ENCODE measurements at regions not wholly inside any gene's neighbourhood (a gene's known extent, or its start where the extent isn't known, plus 50 kb on each side); places are given as distances from the start of the nearest gene placed in this dataset.
A peak's percentile ranks its signal among the peaks of the same experiment; 100 is the strongest.

GRCh38 chr16:86406056-86406455 lies 104.3 kb upstream of the FOXF1 start:
- no peak for DNase-seq (ENCODE audit: low read depth)

- no peak for DNase-seq (ENCODE audit: low read depth)
These were observed 101.6 kb upstream of the FOXF1 start for GRCh38 chr16:86408685-86409084.

- DNase-seq (ENCODE audit: low read depth): no peak
These were observed 100.2 kb upstream of the FOXF1 start for GRCh38 chr16:86410081-86410480.

- no peak for DNase-seq (ENCODE audit: low read depth)
These were observed 99.8 kb upstream of the FOXF1 start for GRCh38 chr16:86410529-86410928.

DNA sequence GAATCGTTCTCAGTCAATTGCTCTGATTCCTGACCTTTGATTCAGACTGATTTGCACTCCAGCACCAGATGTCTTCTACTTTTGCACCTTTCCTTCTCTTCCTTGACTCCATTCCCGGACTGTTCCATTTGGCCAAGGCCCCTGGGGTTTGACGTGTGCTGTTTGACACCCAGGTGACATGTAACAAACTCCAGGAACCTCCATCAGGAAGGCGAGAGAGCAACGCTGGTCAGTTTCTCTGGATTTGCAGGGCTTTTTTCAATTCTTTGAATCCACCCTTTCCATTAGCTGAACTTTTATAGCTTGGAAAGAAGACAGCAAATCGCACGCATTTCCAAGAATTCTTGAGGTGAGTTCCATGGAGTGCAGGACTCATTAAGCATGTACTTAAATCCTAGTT lies 98.4 kb upstream of the FOXF1 start:
- DNase-seq (ENCODE audit: low read depth): no peak

DNA sequence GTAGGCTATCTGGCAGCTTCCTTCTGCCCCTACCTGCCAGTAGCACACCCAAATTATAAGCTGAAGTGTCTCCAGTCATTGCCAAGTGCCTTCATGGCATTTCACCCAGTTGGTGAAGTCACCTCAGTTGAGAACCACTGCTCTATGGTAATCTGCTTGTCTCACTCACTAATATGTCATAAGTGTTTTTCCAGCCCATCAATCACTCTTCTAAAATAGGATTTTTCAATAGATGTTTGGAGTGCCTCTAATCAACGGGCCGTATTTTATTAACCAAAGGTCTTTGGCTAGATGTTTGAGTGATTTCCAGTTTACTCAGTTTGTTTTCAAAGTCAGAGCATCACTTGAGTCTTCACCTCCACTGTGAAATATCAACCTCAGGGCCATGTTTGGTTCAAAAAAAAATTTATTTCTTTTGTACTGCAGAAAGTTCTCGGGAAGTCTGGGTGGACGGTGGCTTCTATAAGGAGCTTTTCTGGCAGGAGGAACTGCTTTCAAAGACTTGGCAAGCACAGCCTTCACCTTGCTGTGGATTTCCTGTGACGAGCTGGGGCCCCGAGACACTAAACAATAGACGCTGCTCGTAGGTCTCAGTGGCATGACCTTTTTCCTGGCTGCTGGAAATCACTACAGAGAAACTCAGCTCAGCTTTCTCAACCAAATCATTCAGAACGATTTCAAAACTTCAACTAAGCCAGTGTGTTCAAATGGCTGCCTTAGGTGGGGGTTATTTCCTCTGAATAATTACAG lies 95.2 kb upstream of the FOXF1 start:
- no peak for DNase-seq (ENCODE audit: low read depth)

GRCh38 chr16:86418981-86419380 lies 91.3 kb upstream of the FOXF1 start:
- DNase-seq (ENCODE audit: low read depth): no peak

- no peak for DNase-seq (ENCODE audit: low read depth)
These were observed 90.8 kb upstream of the FOXF1 start for GRCh38 chr16:86419518-86419917.

DNA sequence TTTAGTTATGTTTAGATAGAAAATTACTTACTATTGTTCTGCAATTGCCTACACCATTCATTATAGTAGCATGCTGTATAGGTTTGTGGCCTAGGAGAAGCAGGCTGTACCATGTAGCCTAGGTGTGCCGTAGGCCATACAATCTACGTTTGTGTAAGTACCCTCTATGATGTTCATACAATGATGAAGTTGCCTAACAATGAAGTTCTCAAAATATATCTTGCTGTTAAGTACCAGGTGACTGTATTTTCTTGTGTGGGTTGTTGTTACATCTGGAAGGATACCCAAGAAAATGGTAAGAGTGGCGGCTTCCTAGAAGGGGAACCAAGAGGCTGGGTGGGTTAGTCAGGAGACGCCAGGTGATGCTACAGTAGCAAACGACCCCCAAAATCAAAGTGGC lies 88.3 kb upstream of the FOXF1 start:
- DNase-seq (ENCODE audit: low read depth): no peak

- DNase-seq (ENCODE audit: low read depth): peak; percentile 70
These were observed 85.9 kb upstream of the FOXF1 start for GRCh38 chr16:86424398-86424797.

- DNase-seq (ENCODE audit: low read depth): peak; percentile 20
These were observed 85.3 kb upstream of the FOXF1 start for GRCh38 chr16:86424985-86425384.

DNA sequence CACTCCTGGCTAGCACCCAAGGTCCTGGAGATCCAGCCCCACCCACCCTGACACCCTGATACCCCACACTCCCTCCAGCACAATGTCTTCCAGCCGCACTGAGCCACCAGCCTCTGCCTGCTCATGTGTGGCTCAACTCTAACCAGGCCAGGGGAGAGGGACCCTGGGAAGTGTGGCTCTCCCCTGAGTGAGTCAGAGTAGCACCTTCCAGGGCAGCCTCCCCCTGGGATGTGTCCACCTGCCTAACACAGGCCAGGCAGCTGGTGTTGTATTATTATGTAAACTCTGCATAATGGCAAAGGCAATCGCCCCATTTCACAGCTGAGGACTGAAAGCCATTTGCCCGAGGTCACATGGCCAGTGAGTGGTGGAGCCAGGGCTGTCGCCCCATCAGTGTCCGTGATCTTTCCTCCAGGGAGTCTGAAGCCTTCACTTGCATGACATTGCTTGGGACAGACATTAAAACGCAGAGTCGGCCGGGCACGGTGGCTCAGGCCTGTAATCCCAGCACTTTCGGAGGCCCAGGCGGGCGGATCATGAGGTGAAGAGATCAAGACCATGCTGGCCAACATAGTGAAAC lies 84.2 kb upstream of the FOXF1 start:
- no peak for DNase-seq (ENCODE audit: low read depth)

GRCh38 chr16:86427433-86427851 lies 82.9 kb upstream of the FOXF1 start:
- DNase-seq (ENCODE audit: low read depth): peak; percentile 86

GRCh38 chr16:86428729-86429517 lies 81.4 kb upstream of the FOXF1 start:
- DNase-seq (ENCODE audit: low read depth): peak; percentile 7

- no peak for DNase-seq (ENCODE audit: low read depth)
These were observed 80.7 kb upstream of the FOXF1 start for GRCh38 chr16:86429663-86430062.

DNA sequence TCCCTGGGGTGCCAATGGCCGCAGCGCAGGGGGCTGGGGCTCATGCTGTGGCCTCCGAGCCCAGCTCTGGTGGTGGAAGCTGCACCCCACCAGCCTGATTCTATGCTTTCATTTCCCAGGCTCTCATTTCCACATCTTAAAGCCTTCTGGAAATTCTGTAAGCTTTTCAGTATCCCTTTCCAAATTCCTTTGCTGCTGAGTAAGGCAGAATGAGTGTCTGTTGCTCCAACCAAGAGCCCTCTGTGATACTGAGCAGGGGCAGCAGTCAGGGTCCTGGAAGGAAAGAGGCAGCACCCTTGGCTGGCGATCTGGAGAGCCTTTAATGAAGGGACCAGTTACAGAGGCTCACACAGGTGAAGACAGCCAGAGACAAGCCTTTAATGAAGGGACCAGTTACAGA lies 79.5 kb upstream of the FOXF1 start:
- DNase-seq (ENCODE audit: low read depth): peak; percentile 59

GRCh38 chr16:86431540-86431939 lies 78.8 kb upstream of the FOXF1 start:
- no peak for DNase-seq (ENCODE audit: low read depth)

- no peak for DNase-seq (ENCODE audit: low read depth)
These were observed 78.3 kb upstream of the FOXF1 start for GRCh38 chr16:86432048-86432447.

DNA sequence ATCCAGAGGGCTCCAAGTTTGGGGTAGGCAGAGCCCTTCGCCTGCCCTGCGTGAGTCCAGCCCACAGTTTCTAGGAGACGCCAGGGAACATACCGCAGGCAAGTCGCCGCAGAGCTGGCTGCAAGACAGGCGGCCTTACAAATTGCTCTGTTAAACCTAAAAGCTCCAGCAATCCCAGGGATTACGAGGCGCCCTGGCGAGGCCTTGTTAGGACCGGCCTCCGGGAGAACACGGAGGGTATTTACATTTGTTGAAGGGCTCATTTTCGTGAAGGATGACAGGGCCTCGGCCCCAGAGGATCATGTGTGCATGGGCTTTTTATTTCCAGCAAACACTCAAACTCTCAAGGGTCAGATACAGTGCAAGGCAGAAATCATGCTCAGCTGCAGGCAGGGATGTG lies 77.6 kb upstream of the FOXF1 start:
- peak; percentile 60 for DNase-seq (ENCODE audit: low read depth)

GRCh38 chr16:86436466-86437185 lies 73.7 kb upstream of the FOXF1 start:
- DNase-seq (ENCODE audit: low read depth): peak; percentile 70

GRCh38 chr16:86437348-86437747 lies 73.0 kb upstream of the FOXF1 start:
- no peak for DNase-seq (ENCODE audit: low read depth)

DNA sequence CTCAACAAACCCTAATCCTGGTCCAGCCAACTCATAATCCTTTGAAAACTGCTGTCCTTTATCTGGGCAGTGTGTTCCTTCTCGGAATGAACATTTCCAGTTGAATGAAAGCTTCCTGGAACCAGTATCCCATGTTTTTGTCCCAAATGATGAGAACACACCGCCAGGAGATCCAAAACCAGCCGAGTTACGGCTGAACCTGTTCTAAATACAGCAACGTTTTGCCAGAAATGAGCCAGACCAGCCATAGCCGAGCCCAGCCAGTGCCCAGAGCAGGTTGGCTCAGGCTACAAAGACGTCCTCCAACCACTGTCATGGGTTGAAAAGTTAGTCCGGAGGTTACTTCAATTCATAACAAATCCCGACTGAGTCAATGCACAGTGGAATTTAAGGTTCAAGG lies 67.6 kb upstream of the FOXF1 start:
- DNase-seq (ENCODE audit: low read depth): no peak

Measured in amniotic epithelial cell (primary cell).